ENCODE measurements at regions not wholly inside any gene's neighbourhood (a gene's known extent, or its start where the extent isn't known, plus 50 kb on each side); places are given as distances from the start of the nearest gene placed in this dataset.

DNA sequence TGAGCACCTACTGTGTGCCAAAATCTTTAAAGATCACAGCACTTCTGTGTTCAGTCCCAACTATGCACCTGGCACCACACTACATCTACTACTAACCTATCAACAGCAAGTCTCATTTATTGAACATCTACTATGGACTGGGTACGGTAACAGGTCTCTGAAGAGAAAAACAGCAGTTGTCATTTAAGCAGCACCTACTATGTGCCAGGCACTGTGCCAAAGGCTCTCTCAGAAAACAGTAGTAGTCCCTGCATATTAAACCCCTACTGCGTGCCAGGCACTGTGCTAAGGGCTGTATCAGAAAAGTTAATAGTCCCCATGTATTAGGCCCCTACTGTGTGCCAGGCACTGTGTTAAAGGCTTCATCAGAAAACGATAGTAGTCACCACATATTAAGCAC, 106.2 kb downstream of the PTPRS start:
- Mint-ChIP-seq H3K27me3 (ENCODE audit: unreplicated experiment) (no peaks in the 10 kb centered on the region), H3K9me3 (ENCODE audit: unreplicated experiment) (no peaks in the 10 kb centered on the region), H3K36me3 (ENCODE audit: unreplicated experiment) (peaks cover 19% of the 10 kb centered on the region), H3K4me1 (ENCODE audit: unreplicated experiment) (no peaks in the 10 kb centered on the region), H3K27ac (ENCODE audit: unreplicated experiment) (no peak overlapping the region), H3K4me3 (ENCODE audit: unreplicated experiment) (no peak overlapping the region)
- DNase-seq (ENCODE audit: extremely low spot score, unreplicated experiment): no peak
- TF ChIP-seq, protein P1, sequence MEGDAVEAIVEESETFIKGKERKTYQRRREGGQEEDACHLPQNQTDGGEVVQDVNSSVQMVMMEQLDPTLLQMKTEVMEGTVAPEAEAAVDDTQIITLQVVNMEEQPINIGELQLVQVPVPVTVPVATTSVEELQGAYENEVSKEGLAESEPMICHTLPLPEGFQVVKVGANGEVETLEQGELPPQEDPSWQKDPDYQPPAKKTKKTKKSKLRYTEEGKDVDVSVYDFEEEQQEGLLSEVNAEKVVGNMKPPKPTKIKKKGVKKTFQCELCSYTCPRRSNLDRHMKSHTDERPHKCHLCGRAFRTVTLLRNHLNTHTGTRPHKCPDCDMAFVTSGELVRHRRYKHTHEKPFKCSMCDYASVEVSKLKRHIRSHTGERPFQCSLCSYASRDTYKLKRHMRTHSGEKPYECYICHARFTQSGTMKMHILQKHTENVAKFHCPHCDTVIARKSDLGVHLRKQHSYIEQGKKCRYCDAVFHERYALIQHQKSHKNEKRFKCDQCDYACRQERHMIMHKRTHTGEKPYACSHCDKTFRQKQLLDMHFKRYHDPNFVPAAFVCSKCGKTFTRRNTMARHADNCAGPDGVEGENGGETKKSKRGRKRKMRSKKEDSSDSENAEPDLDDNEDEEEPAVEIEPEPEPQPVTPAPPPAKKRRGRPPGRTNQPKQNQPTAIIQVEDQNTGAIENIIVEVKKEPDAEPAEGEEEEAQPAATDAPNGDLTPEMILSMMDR (IDR thresholded peaks at IDR 0.05): no peak

DNA sequence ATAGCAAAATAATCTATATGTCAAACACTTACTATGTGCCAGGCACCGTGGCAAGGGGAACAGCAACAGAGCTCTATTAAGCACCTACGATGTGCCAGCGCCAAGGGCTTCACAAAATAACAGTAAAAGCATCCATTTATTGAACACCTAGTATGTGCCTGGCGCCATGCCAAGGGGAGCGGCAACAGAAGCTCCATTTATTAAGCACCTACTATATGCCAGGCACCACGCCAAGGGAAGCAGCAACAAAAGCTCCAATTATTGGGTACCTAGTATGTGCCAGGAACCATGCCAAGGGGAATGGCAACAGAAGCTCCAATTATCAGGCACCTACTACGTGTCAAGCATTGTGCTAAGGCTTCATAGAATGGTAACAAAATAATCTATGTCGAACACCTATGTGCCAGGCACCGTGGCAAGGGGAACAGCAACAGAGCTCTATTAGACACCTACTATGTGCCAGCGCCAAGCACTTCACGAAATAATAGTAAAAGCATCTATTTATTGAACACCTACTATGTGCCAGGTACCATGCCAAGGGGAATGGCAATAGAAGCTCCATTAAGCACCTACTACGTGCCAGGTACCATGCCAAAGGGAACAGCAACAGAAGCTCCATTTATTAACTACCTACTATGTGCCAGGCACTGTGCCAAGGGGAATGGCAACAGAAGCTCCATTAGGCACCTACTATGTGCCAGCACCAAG, 107.7 kb downstream of the PTPRS start:
- H3K4me1 Mint-ChIP-seq (ENCODE audit: unreplicated experiment): no peaks in the 10 kb centered on the region
- DNase-seq (ENCODE audit: extremely low spot score, unreplicated experiment): no peak
- TF ChIP-seq, protein P1 (IDR thresholded peaks at IDR 0.05): no peak
- H3K4me3 Mint-ChIP-seq (ENCODE audit: unreplicated experiment): no peak overlapping the region
- no peak overlapping the region for H3K27ac Mint-ChIP-seq (ENCODE audit: unreplicated experiment)
- H3K27me3 Mint-ChIP-seq (ENCODE audit: unreplicated experiment): no peaks in the 10 kb centered on the region
- no peaks in the 10 kb centered on the region for H3K9me3 Mint-ChIP-seq (ENCODE audit: unreplicated experiment)
- H3K36me3 Mint-ChIP-seq (ENCODE audit: unreplicated experiment): peaks cover 21% of the 10 kb centered on the region

DNA sequence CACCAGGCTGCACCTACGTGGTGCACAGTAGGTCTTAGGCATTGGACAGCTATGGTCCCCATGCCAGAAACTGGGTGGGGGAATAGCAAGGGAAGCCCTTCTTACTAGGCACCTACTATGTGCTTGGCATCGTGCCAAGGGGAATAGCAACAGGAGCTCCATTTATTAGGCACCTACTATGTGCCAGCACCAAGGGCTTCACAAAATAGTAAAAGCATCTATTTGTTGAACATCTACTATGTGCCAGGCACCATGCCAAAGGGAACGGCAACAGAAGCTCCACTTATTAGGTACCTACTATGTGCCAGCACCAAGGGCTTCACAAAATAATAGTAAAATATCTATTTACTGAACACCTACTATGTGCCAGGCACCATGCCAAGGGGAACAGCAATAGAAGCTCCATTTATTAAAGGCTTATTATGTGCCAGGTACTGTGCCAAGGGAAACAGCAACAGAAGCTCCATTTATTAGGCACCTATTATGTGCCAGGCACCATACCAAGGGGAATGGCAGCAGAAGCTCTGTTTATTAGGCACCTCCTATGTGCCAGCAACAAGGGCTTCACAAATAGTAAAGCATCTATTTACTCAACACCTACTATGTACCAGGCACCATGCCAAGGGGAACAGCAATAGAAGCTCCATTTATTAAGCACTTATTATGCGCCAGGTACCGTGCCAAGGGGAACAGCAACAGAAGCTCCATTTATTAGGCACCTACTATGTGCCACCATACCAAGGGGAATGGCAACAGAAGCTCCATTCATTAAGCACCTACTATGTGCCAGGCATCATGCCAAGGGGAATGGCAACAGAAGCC, 108.5 kb downstream of the PTPRS start:
- Mint-ChIP-seq H3K4me1 (ENCODE audit: unreplicated experiment) (no peaks in the 10 kb centered on the region), H3K27ac (ENCODE audit: unreplicated experiment) (no peak overlapping the region), H3K27me3 (ENCODE audit: unreplicated experiment) (no peaks in the 10 kb centered on the region), H3K36me3 (ENCODE audit: unreplicated experiment) (peaks cover 21% of the 10 kb centered on the region), H3K9me3 (ENCODE audit: unreplicated experiment) (no peaks in the 10 kb centered on the region), H3K4me3 (ENCODE audit: unreplicated experiment) (no peak overlapping the region)
- TF ChIP-seq, protein P1 (IDR thresholded peaks at IDR 0.05): no peak
- no peak for DNase-seq (ENCODE audit: extremely low spot score, unreplicated experiment)

DNA sequence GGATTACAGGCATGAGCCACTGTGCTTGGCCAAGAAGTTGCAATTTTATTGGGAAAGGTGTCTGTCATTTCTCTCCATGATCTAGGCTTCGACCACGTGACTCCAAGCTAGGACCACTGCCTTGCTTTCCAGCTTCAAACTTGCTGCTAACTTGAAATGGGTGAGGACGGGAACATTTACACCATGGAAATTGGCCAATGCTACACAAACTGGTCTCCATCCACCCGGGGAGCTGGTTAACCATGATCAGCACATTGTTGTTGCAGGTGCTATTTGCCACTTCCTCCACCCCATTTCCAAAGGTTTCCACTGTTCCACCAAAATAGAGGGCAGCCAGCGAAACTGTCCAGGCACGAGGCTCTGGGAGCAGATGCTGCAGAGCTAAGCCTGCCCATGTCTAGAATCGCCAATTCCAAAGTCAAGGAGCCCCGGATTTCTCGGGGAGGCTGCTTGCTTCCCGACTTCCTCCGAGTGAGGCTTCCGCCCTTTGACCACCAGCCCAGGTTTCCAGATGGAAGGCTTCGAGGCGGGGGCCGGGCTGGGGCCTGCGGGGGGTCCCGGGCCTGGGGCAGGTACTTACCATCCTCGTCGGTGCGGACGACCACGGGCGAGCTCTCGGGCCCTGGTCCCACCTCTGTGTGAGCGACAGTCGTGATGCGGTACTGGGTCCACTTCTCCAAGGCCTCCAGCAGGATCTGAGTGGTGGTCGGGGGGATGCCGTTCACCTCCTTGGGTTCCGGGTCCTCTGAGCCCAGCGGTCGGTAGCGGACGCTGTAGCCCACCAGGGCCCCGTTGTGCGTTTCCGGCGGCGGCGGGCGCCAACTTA, 109.7 kb downstream of the PTPRS start:
- DNase-seq (ENCODE audit: extremely low spot score, unreplicated experiment): no peak
- H3K4me3 Mint-ChIP-seq (ENCODE audit: unreplicated experiment): no peak overlapping the region
- H3K27me3 Mint-ChIP-seq (ENCODE audit: unreplicated experiment): no peaks in the 10 kb centered on the region
- no peaks in the 10 kb centered on the region for H3K4me1 Mint-ChIP-seq (ENCODE audit: unreplicated experiment)
- no peaks in the 10 kb centered on the region for H3K9me3 Mint-ChIP-seq (ENCODE audit: unreplicated experiment)
- peaks cover 14% of the 10 kb centered on the region for H3K36me3 Mint-ChIP-seq (ENCODE audit: unreplicated experiment)
- H3K27ac Mint-ChIP-seq (ENCODE audit: unreplicated experiment): no peak overlapping the region
- TF ChIP-seq, protein P1 (IDR thresholded peaks at IDR 0.05): no peak
